ENCODE measurements at regions not wholly inside any gene's neighbourhood (a gene's known extent, or its start where the extent isn't known, plus 50 kb on each side); places are given as distances from the start of the nearest gene placed in this dataset.

GRCh38 chr5:74030371-74030770 is 404.4 kb downstream of the ARHGEF28 start:
- Histone ChIP-seq H3K36me3 (ENCODE audit: control insufficient read depth in 2 of 2, insufficient read depth in 2 of 2, low read length in 1 of 2) (no peaks in the 10 kb centered on the region), H3K27me3 (ENCODE audit: control insufficient read depth in 1 of 2, insufficient read depth in 2 of 2, low read length in 2 of 2) (no peaks in the 10 kb centered on the region), H3K27ac (ENCODE audit: low read depth in 2 of 2, low read length in 1 of 2) (no peak overlapping the region), H3K4me3 (ENCODE audit: low read depth in 1 of 2, low read length in 2 of 2) (no peak overlapping the region), H3K9me3 (ENCODE audit: control insufficient read depth in 2 of 2, insufficient read depth in 1 of 2, low read depth in 1 of 2, low read length in 1 of 2) (no peaks in the 10 kb centered on the region), H3K4me1 (ENCODE audit: control insufficient read depth in 2 of 2, insufficient read depth in 2 of 2, low read length in 1 of 2) (no peaks in the 10 kb centered on the region)
- 95% methylated on average over 4 of the region's 4 CpGs for WGBS, 2 donors

- Histone ChIP-seq H3K4me1 (ENCODE audit: control insufficient read depth in 2 of 2, insufficient read depth in 2 of 2, low read length in 1 of 2) (no peaks in the 10 kb centered on the region), H3K4me3 (ENCODE audit: low read depth in 1 of 2, low read length in 2 of 2) (no peak overlapping the region), H3K9me3 (ENCODE audit: control insufficient read depth in 2 of 2, insufficient read depth in 1 of 2, low read depth in 1 of 2, low read length in 1 of 2) (no peaks in the 10 kb centered on the region), H3K36me3 (ENCODE audit: control insufficient read depth in 2 of 2, insufficient read depth in 2 of 2, low read length in 1 of 2) (no peaks in the 10 kb centered on the region), H3K27ac (ENCODE audit: low read depth in 2 of 2, low read length in 1 of 2) (no peak overlapping the region), H3K27me3 (ENCODE audit: control insufficient read depth in 1 of 2, insufficient read depth in 2 of 2, low read length in 2 of 2) (no peaks in the 10 kb centered on the region)
- 81 to 85% methylated on average over 4 of the region's 4 CpGs for WGBS, 2 donors
Observed at GRCh38 chr5:74028976-74029375, 403.0 kb downstream of the ARHGEF28 start.

DNA sequence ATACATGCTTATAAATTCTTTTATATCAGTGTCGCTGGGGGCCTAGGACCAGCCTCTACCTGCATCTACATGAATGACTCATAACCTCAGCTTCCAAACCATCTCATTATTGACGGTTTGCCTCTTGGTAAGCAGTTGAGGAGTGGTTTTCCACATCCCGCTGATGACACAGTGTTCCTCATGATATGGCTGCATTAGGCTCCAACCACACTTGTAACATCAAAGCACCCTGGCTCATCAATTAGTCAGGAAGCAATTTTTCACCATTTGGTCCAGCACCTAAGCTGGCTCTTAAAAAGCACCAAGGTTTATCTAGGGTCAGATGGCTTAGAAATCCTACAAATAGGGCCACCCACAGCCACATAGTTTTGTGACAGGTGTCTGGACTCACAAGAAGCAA is 402.4 kb downstream of the ARHGEF28 start:
- H3K4me3 ChIP-seq (ENCODE audit: low read depth in 1 of 2, low read length in 2 of 2) = no peak overlapping the region
- no peaks in the 10 kb centered on the region for H3K36me3 ChIP-seq (ENCODE audit: control insufficient read depth in 2 of 2, insufficient read depth in 2 of 2, low read length in 1 of 2)
- H3K27me3 ChIP-seq (ENCODE audit: control insufficient read depth in 1 of 2, insufficient read depth in 2 of 2, low read length in 2 of 2) = no peaks in the 10 kb centered on the region
- WGBS, 2 donors = 47 to 63% methylated on average over 3 of the region's 3 CpGs
- no peak overlapping the region for H3K27ac ChIP-seq (ENCODE audit: low read depth in 2 of 2, low read length in 1 of 2)
- H3K4me1 ChIP-seq (ENCODE audit: control insufficient read depth in 2 of 2, insufficient read depth in 2 of 2, low read length in 1 of 2) = no peaks in the 10 kb centered on the region
- H3K9me3 ChIP-seq (ENCODE audit: control insufficient read depth in 2 of 2, insufficient read depth in 1 of 2, low read depth in 1 of 2, low read length in 1 of 2) = no peaks in the 10 kb centered on the region

DNA sequence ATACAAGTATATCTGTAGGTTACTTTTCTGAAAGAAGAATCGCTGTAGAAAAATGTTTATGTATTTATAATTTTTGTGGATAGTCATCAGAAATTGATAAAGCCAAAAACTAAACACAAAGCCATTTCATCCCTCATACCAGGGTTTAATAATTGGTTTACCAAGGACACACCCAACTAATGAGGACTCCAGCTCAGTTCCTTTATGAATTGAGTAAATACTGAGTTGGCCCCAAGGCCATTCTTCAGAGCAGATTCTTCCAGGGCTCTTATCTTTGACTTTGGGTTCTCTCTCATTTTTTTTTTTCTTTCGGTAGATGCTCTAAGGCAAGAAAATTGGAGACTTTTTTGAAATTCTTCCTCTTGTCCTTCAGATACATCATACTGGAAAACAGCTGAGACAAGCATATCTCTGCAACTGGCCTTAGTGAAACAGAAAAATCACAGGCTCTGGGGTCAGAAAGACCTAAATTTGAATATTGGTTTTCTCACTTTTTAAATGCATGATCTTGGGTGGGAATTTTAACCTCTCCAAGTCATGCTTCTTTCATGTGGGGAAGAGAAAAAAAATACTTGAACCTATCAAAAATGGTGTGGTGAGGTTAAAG is 401.8 kb downstream of the ARHGEF28 start:
- no peaks in the 10 kb centered on the region for H3K4me1 ChIP-seq (ENCODE audit: control insufficient read depth in 2 of 2, insufficient read depth in 2 of 2, low read length in 1 of 2)
- no peaks in the 10 kb centered on the region for H3K27me3 ChIP-seq (ENCODE audit: control insufficient read depth in 1 of 2, insufficient read depth in 2 of 2, low read length in 2 of 2)
- no peak overlapping the region for H3K4me3 ChIP-seq (ENCODE audit: low read depth in 1 of 2, low read length in 2 of 2)
- H3K9me3 ChIP-seq (ENCODE audit: control insufficient read depth in 2 of 2, insufficient read depth in 1 of 2, low read depth in 1 of 2, low read length in 1 of 2) = no peaks in the 10 kb centered on the region
- no peak overlapping the region for H3K27ac ChIP-seq (ENCODE audit: low read depth in 2 of 2, low read length in 1 of 2)
- WGBS, 2 donors = 68 to 72% methylated on average over 2 of the region's 2 CpGs
- no peaks in the 10 kb centered on the region for H3K36me3 ChIP-seq (ENCODE audit: control insufficient read depth in 2 of 2, insufficient read depth in 2 of 2, low read length in 1 of 2)

- WGBS, 2 donors = 87 to 88% methylated on average over 2 of the region's 2 CpGs
- no peaks in the 10 kb centered on the region for H3K4me1 ChIP-seq (ENCODE audit: control insufficient read depth in 2 of 2, insufficient read depth in 2 of 2, low read length in 1 of 2)
- no peaks in the 10 kb centered on the region for H3K9me3 ChIP-seq (ENCODE audit: control insufficient read depth in 2 of 2, insufficient read depth in 1 of 2, low read depth in 1 of 2, low read length in 1 of 2)
- H3K36me3 ChIP-seq (ENCODE audit: control insufficient read depth in 2 of 2, insufficient read depth in 2 of 2, low read length in 1 of 2) = no peaks in the 10 kb centered on the region
- no peak overlapping the region for H3K27ac ChIP-seq (ENCODE audit: low read depth in 2 of 2, low read length in 1 of 2)
- no peaks in the 10 kb centered on the region for H3K27me3 ChIP-seq (ENCODE audit: control insufficient read depth in 1 of 2, insufficient read depth in 2 of 2, low read length in 2 of 2)
- no peak overlapping the region for H3K4me3 ChIP-seq (ENCODE audit: low read depth in 1 of 2, low read length in 2 of 2)
Observed at GRCh38 chr5:74026310-74026709, 400.3 kb downstream of the ARHGEF28 start.

DNA sequence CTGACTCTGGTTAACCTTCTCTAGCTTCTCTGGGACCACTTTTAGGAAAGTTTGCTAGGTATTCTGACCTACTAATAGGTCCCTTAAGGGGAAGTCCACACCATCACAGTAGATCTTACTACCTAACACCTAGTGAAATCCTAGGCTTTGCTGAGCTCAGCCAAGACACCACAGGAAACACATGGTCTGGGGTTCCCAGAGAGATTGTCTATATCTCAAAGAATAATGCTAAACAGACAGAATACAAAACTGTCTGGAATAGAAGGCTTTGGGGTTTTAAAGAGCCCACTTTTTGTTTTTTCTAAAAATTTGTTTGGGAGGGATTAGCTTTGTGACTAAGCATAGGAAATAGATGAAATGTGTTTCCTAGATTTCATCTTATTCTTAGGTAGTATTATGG is 395.1 kb downstream of the ARHGEF28 start:
- Histone ChIP-seq H3K27ac (ENCODE audit: low read depth in 2 of 2, low read length in 1 of 2) (no peak overlapping the region), H3K27me3 (ENCODE audit: control insufficient read depth in 1 of 2, insufficient read depth in 2 of 2, low read length in 2 of 2) (no peaks in the 10 kb centered on the region), H3K9me3 (ENCODE audit: control insufficient read depth in 2 of 2, insufficient read depth in 1 of 2, low read depth in 1 of 2, low read length in 1 of 2) (no peaks in the 10 kb centered on the region), H3K36me3 (ENCODE audit: control insufficient read depth in 2 of 2, insufficient read depth in 2 of 2, low read length in 1 of 2) (no peaks in the 10 kb centered on the region), H3K4me3 (ENCODE audit: low read depth in 1 of 2, low read length in 2 of 2) (no peak overlapping the region), H3K4me1 (ENCODE audit: control insufficient read depth in 2 of 2, insufficient read depth in 2 of 2, low read length in 1 of 2) (peaks cover 0 to 2% of the 10 kb centered on the region in 2 donors)

GRCh38 chr5:74020503-74020902 is 394.5 kb downstream of the ARHGEF28 start:
- 77 to 81% methylated on average over 5 of the region's 5 CpGs for WGBS, 2 donors
- no peak overlapping the region for H3K4me3 ChIP-seq (ENCODE audit: low read depth in 1 of 2, low read length in 2 of 2)
- no peaks in the 10 kb centered on the region for H3K36me3 ChIP-seq (ENCODE audit: control insufficient read depth in 2 of 2, insufficient read depth in 2 of 2, low read length in 1 of 2)
- peaks cover 0 to 2% of the 10 kb centered on the region in 2 donors for H3K4me1 ChIP-seq (ENCODE audit: control insufficient read depth in 2 of 2, insufficient read depth in 2 of 2, low read length in 1 of 2)
- H3K27me3 ChIP-seq (ENCODE audit: control insufficient read depth in 1 of 2, insufficient read depth in 2 of 2, low read length in 2 of 2) = no peaks in the 10 kb centered on the region
- H3K9me3 ChIP-seq (ENCODE audit: control insufficient read depth in 2 of 2, insufficient read depth in 1 of 2, low read depth in 1 of 2, low read length in 1 of 2) = no peaks in the 10 kb centered on the region
- H3K27ac ChIP-seq (ENCODE audit: low read depth in 2 of 2, low read length in 1 of 2) = no peak overlapping the region

DNA sequence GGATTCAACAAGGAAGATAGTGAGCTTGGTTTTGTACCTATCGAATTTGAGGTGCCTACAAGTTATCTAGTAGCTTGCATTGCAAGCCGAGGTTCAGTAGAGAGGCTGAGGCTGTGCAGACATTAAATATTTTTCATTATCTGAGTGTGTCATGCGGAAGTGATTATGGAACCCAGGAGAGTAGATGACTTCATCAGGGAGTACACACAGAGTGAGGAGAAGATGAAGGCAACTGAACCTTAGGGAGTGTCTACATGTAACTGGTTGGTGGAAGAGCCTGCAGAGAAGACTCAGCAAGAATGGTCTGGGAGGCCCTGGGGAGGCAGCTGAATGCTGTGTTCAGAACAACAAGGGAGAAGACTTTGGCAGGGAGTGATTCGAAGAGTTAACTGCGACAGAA is 393.9 kb downstream of the ARHGEF28 start:
- Histone ChIP-seq H3K9me3 (ENCODE audit: control insufficient read depth in 2 of 2, insufficient read depth in 1 of 2, low read depth in 1 of 2, low read length in 1 of 2) (no peaks in the 10 kb centered on the region), H3K4me1 (ENCODE audit: control insufficient read depth in 2 of 2, insufficient read depth in 2 of 2, low read length in 1 of 2) (peaks cover 0 to 2% of the 10 kb centered on the region in 2 donors), H3K36me3 (ENCODE audit: control insufficient read depth in 2 of 2, insufficient read depth in 2 of 2, low read length in 1 of 2) (no peaks in the 10 kb centered on the region), H3K27me3 (ENCODE audit: control insufficient read depth in 1 of 2, insufficient read depth in 2 of 2, low read length in 2 of 2) (no peaks in the 10 kb centered on the region), H3K4me3 (ENCODE audit: low read depth in 1 of 2, low read length in 2 of 2) (no peak overlapping the region), H3K27ac (ENCODE audit: low read depth in 2 of 2, low read length in 1 of 2) (no peak overlapping the region)
- WGBS, 2 donors = 89 to 94% methylated on average over 5 of the region's 5 CpGs

DNA sequence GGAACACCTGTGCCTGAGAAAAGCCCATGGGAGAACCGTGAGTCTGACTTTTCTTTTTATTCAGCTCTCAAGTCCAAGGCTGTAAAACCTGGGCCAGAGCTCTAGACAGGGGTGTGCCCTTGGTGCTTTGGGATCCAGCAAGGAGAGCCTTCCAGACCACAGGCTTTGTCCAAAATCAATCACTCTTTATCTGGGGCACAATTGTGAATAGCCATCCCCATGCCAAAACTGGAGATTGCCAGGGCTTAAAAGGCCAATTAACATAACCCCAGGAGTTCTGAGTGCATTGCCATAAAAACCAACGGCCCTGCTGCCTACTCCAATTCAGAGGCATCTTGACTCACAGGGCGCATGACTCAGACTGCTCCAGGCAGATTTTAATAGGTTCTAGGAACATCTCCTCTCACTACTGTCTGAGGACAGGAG is 391.8 kb downstream of the ARHGEF28 start:
- 36 to 42% methylated on average over 3 of the region's 3 CpGs for WGBS, 2 donors
- peaks cover 0 to 2% of the 10 kb centered on the region in 2 donors for H3K4me1 ChIP-seq (ENCODE audit: control insufficient read depth in 2 of 2, insufficient read depth in 2 of 2, low read length in 1 of 2)
- H3K27ac ChIP-seq (ENCODE audit: low read depth in 2 of 2, low read length in 1 of 2) = no peak overlapping the region

DNA sequence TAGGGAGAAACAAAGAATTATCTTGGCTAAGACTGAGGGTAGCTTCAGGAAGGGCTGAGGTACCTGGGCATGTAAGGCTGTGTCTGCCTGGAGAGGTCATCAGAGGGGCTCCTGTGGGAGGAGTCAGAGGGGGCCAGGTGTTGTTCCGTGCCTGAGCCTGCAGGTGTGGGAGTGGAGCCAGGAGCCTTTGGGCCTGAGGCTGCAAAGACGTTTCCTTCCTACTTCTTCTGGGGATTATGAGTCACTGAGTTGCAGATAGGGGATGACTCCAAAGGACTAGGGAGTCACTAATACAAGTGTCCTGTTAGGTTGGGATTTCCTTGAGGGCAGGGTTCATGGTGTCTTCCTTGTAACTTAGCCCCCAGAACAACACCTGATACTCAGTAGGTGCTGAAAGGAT is 391.1 kb downstream of the ARHGEF28 start:
- 20 to 24% methylated on average over 2 of the region's 2 CpGs for WGBS, 2 donors
- Histone ChIP-seq H3K4me3 (ENCODE audit: low read depth in 1 of 2, low read length in 2 of 2) (no peak overlapping the region), H3K27ac (ENCODE audit: low read depth in 2 of 2, low read length in 1 of 2) (no peak overlapping the region), H3K9me3 (ENCODE audit: control insufficient read depth in 2 of 2, insufficient read depth in 1 of 2, low read depth in 1 of 2, low read length in 1 of 2) (no peaks in the 10 kb centered on the region), H3K4me1 (ENCODE audit: control insufficient read depth in 2 of 2, insufficient read depth in 2 of 2, low read length in 1 of 2) (peaks cover 0 to 2% of the 10 kb centered on the region in 2 donors), H3K27me3 (ENCODE audit: control insufficient read depth in 1 of 2, insufficient read depth in 2 of 2, low read length in 2 of 2) (no peaks in the 10 kb centered on the region), H3K36me3 (ENCODE audit: control insufficient read depth in 2 of 2, insufficient read depth in 2 of 2, low read length in 1 of 2) (no peaks in the 10 kb centered on the region)

More for the DNA sequence above, 391.8 kb downstream of the ARHGEF28 start:
- no peaks in the 10 kb centered on the region for H3K36me3 ChIP-seq (ENCODE audit: control insufficient read depth in 2 of 2, insufficient read depth in 2 of 2, low read length in 1 of 2)
- no peaks in the 10 kb centered on the region for H3K27me3 ChIP-seq (ENCODE audit: control insufficient read depth in 1 of 2, insufficient read depth in 2 of 2, low read length in 2 of 2)
- no peak overlapping the region for H3K4me3 ChIP-seq (ENCODE audit: low read depth in 1 of 2, low read length in 2 of 2)
- no peaks in the 10 kb centered on the region for H3K9me3 ChIP-seq (ENCODE audit: control insufficient read depth in 2 of 2, insufficient read depth in 1 of 2, low read depth in 1 of 2, low read length in 1 of 2)
